Caco-2 (cell line): ENCODE measurements at regions not wholly inside any gene's neighbourhood (a gene's known extent, or its start where the extent isn't known, plus 50 kb on each side); places are given as distances from the start of the nearest gene placed in this dataset.

ENCODE experiments used
- BruUV-seq: library from RNA; stranded (reverse); fragments of 400-500 nt; replicated peaks from 2 replicates; lab custom pipeline; 2021; lab: Mats Ljungman, UMichigan
- CTCF ChIA-PET: fragments of 300-600 bp; sonication (Branson Sonifier 250); formaldehyde crosslinking; loops from one replicate; lab custom pipeline; 2022; ENCODE audit warnings: antibody characterized with exemption; lab: Charles Lee
- POLR2A ChIA-PET: fragments of 300-600 bp; sonication (Branson Sonifier 250); formaldehyde crosslinking; loops from one replicate; lab custom pipeline; 2022; ENCODE audit warnings: antibody characterized with exemption; lab: Charles Lee
- DNase-seq, 2 experiments: peaks; one replicate each; pipeline versions ENCODE4 v3.0.0 to v3.0.0-alpha.2; 2020 to 2022
- H3K27me3 ChIP-seq: replicated peaks from 2 replicates; pipeline ENCODE4 v1.6.0; 2011; ENCODE audit warnings: low read length; ENCODE audit not compliant: control insufficient read depth, insufficient read depth
- H3K36me3 ChIP-seq: 2 replicates; pipeline ENCODE4 v1.5.1; 2011; ENCODE audit warnings: low read length; ENCODE audit not compliant: control insufficient read depth, insufficient read depth
- H3K4me1 ChIP-seq: fragments of 250-450 bp; sonication (Bioruptor Pico); 2 replicates; pipeline ENCODE4 v1.5.1; 2020; ENCODE audit warnings: mild to moderate bottlenecking
- H3K4me3 ChIP-seq: 2 replicates; pipeline ENCODE4 v1.5.1; 2011; ENCODE audit warnings: low read depth, mild to moderate bottlenecking, control low read depth, low read length
- H3K9me3 ChIP-seq: fragments of 250-450 bp; sonication (Bioruptor Pico); 2 replicates; pipeline ENCODE4 v1.5.1; 2020; ENCODE audit warnings: mild to moderate bottlenecking, moderate library complexity
- H3K27ac Mint-ChIP-seq: one replicate; pipeline ENCODE4 v1.8.0; 2022; ENCODE audit warnings: mixed read lengths; ENCODE audit not compliant: unreplicated experiment
- H3K27me3 Mint-ChIP-seq: one replicate; pipeline ENCODE4 v1.8.0; 2022; ENCODE audit warnings: mixed read lengths; ENCODE audit not compliant: insufficient read depth, unreplicated experiment
- H3K36me3 Mint-ChIP-seq: one replicate; pipeline ENCODE4 v1.8.0; 2022; ENCODE audit warnings: mild to moderate bottlenecking, mixed read lengths; ENCODE audit not compliant: insufficient read depth, unreplicated experiment
- H3K4me1 Mint-ChIP-seq: one replicate; pipeline ENCODE4 v1.8.0; 2022; ENCODE audit warnings: low read depth, mixed read lengths; ENCODE audit not compliant: unreplicated experiment
- H3K4me3 Mint-ChIP-seq: one replicate; pipeline ENCODE4 v1.8.0; 2022; ENCODE audit warnings: mild to moderate bottlenecking, moderate library complexity, mixed read lengths; ENCODE audit not compliant: unreplicated experiment
- H3K9me3 Mint-ChIP-seq: one replicate; pipeline ENCODE4 v1.8.0; 2022; ENCODE audit warnings: mixed read lengths; ENCODE audit not compliant: unreplicated experiment
- CTCF ChIP-seq, 2 experiments: fragments of 200-600 bp in 1 of 2; IDR thresholded peaks; 1 replicate in 1 of 2; 2 replicates in 1 of 2; pipeline versions ENCODE4 v1.5.1 to v1.8.0; 2011 to 2022; ENCODE audit warnings: antibody characterized with exemption in 1 of 2, control low read depth in 1 of 2, inconsistent platforms in 1 of 2, low read depth in 1 of 2, low read length in 1 of 2, mild to moderate bottlenecking in 1 of 2, moderate library complexity in 1 of 2; ENCODE audit not compliant: insufficient read depth in 1 of 2, severe bottlenecking in 1 of 2, unreplicated experiment in 1 of 2
- intact Hi-C: fragments of 100-400 bp; cut with micrococcal nuclease; formaldehyde crosslinking; loops from one replicate; pipeline ENCODE4 v1.10.0; 2022; ENCODE audit not compliant: unreplicated experiment

GRCh38 chr4:126628933-126629332 lies 1003.8 kb upstream of the INTU start:
- Histone ChIP-seq H3K9me3 (no peaks in the 10 kb centered on the region), H3K36me3 (no peaks in the 10 kb centered on the region), H3K4me3 (no peak overlapping the region), H3K27me3 (no peaks in the 10 kb centered on the region), H3K4me1 (no peaks in the 10 kb centered on the region)
- Mint-ChIP-seq H3K4me1 (no peaks in the 10 kb centered on the region), H3K4me3 (no peak overlapping the region), H3K9me3 (no peaks in the 10 kb centered on the region), H3K27ac (no peak overlapping the region), H3K36me3 (no peaks in the 10 kb centered on the region), H3K27me3 (no peaks in the 10 kb centered on the region)
- BruUV-seq, result no TSS peak
- intact Hi-C loops, result loop anchor here (10.0 kb wide), 1 partner anchor 776 kb away; no protein-coding TSS in a partner anchor
- POLR2A ChIA-PET, result no interaction called here
- no peak for DNase-seq
- TF ChIP-seq CTCF (IDR thresholded peaks at IDR 0.05; ENCODE audit: insufficient read depth in 1 of 2, low read depth in 1 of 2, low read length in 1 of 2, severe bottlenecking in 1 of 2, unreplicated experiment in 1 of 2), result no peak
- CTCF ChIA-PET, result no interaction called here

DNA sequence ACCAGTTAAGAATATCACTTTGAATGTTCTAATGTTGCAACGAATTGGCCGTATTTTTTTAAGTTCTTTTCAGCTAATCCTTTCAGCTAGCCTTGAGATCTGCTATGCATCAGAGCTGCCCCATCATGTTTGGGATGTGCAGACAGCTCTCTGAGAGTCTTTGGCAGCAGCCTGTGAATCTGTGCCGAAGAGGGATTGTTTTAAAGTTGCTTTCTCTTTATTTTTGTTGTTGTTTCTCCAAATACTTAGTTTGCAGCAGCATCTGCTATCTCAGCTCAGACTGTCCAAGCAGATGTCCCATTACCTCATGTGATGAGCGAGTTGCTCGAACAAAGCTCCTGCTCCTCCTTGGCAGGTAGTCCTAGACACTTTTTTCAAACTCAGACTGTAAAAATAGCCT lies 1002.5 kb upstream of the INTU start:
- no peak for TF ChIP-seq CTCF (IDR thresholded peaks at IDR 0.05; ENCODE audit: insufficient read depth in 1 of 2, low read depth in 1 of 2, low read length in 1 of 2, severe bottlenecking in 1 of 2, unreplicated experiment in 1 of 2)
- H3K4me3 ChIP-seq, result no peak overlapping the region
- no TSS peak for BruUV-seq
- H3K4me3 Mint-ChIP-seq, result no peak overlapping the region
- no peaks in the 10 kb centered on the region for H3K9me3 Mint-ChIP-seq
- H3K27me3 ChIP-seq, result no peaks in the 10 kb centered on the region
- H3K4me1 Mint-ChIP-seq, result no peaks in the 10 kb centered on the region
- H3K36me3 ChIP-seq, result no peaks in the 10 kb centered on the region
- no peaks in the 10 kb centered on the region for H3K36me3 Mint-ChIP-seq
- ChIA-PET POLR2A (no interaction called here), CTCF (no interaction called here)
- no peak overlapping the region for H3K27ac Mint-ChIP-seq
- no peaks in the 10 kb centered on the region for H3K27me3 Mint-ChIP-seq
- H3K4me1 ChIP-seq, result no peaks in the 10 kb centered on the region
- H3K9me3 ChIP-seq, result no peaks in the 10 kb centered on the region
- no peak for DNase-seq
- intact Hi-C loops, result no loop called here

GRCh38 chr4:126633306-126633705 lies 999.5 kb upstream of the INTU start:
- H3K9me3 ChIP-seq, result no peaks in the 10 kb centered on the region
- Mint-ChIP-seq H3K36me3 (no peaks in the 10 kb centered on the region), H3K4me3 (no peak overlapping the region), H3K4me1 (no peaks in the 10 kb centered on the region), H3K27ac (no peak overlapping the region), H3K9me3 (no peaks in the 10 kb centered on the region), H3K27me3 (no peaks in the 10 kb centered on the region)
- no peaks in the 10 kb centered on the region for H3K36me3 ChIP-seq
- no TSS peak for BruUV-seq
- H3K4me1 ChIP-seq, result no peaks in the 10 kb centered on the region
- no peak for DNase-seq
- no peak for TF ChIP-seq CTCF (IDR thresholded peaks at IDR 0.05; ENCODE audit: insufficient read depth in 1 of 2, low read depth in 1 of 2, low read length in 1 of 2, severe bottlenecking in 1 of 2, unreplicated experiment in 1 of 2)
- ChIA-PET CTCF (no interaction called here), POLR2A (no interaction called here)
- intact Hi-C loops, result no loop called here
- H3K4me3 ChIP-seq, result no peak overlapping the region
- no peaks in the 10 kb centered on the region for H3K27me3 ChIP-seq
